Daoy (cell line): ENCODE measurements at regions not wholly inside any gene's neighbourhood (a gene's known extent, or its start where the extent isn't known, plus 50 kb on each side); places are given as distances from the start of the nearest gene placed in this dataset.
A peak's percentile ranks its signal among the peaks of the same experiment; 100 is the strongest.

Experiments used
- DNase-seq: peaks from one replicate; pipeline ENCODE4 v3.0.0-alpha.2; 2015; ENCODE audit warnings: low read depth

DNA sequence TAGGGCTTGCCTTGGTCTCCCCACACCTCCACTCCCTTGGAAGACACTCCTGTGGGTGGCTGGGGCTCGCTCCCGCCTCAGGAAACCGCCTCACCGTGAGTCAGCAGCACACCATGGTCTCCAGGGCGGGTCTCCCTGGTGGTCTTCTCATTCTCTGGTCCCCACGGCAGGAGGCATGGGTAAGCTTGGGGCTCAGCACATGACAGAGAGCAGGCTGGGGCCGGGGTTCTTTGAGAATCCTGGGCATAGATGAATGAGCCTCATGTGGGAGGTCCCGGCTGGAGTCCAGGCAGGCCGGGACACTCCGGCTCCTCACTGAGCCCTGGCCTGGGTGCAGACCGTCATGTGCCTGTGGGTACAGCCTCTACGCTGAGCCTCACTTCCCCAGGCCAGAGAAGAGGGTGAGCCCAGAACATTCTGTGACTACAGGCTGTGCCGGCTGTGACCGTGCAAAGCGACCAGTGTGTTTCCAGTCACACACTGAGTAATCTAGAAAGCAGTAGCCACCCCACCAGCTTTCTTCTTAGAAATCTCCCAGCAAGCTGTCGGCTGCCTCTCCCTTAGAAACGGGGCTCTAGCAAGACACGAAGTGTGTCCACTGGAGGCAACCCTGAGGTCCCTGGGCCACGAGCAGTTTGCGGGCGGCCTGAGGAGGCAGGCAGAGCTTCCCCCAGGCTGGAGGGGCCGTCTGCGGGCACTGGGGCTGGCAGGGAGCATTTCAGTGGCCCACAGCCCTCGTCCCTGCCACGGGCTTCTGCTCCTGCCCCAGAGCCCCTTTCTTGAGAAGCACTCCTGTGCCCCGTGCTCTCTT, 93.1 kb downstream of the RHOB start:
- peak; percentile 59 for DNase-seq

DNA sequence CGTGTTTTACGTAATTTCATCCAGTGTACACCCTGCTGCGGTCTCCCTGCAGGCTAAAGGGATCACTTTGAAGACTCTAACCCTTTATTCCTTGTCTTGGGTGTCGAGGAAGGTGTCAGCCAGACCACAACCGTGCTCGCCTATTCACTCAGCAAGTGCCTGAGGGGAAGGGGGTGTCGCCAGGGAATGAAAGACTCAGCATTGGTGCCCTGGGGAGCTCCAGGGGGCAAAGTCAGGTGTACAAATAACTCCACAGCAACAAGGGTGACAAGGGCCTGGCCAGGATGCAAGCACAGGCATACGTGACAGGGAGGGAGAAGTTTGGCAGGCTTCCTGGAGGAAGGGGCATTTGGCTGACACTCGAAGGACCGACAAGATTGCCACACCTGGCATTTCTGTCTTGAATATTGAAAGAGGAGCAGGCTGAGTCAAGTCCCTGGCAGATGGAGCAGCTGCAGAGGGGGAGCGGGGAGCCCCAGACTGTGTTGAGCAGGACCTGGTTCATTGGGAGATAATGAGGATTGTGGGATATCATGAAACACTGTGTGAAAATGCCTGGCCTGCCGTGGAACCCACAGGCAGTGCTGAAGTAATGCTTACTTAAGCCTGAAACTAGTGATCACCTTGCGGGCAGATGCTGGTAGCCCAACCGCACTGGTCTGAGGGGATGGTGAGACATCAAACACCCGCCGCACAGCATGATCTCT, 93.9 kb downstream of the RHOB start:
- DNase-seq: no peak

DNA sequence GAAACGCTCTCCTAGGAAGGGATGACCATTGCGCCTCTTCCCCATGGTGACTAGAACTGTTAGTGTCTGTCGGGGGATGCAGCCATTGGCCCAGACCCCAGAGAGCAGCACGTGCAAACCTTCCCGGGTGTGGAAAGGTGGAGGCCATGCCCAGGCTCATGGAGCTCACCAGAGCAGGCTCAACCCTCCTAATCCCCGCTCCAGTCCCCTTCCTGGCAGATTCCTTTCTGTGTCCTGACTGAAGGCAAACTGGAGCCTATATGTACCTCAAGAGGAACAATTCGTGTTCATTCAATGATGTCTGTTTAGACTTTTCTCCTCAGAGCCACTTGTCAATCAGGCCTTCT, 94.4 kb downstream of the RHOB start:
- DNase-seq: no peak

DNA sequence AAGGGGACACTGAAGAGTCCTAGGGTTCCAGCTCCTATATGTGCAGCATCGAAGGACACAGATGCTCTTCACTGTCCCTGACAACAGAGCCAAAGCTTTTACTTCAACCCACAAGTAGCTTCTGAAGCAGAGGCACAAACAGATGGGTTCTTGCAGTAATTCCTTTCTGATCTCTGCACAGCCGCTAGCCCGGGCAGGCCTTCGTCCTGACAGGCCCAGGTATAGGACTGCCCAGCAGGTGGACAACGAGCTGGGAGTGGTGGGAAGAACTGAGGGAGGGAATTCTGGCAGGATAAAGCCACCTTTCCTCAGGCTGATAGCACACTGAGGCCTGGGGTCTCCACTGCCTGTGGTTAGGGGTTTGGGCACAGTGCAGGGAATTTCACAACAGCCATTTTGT, 94.8 kb downstream of the RHOB start:
- no peak for DNase-seq

DNA sequence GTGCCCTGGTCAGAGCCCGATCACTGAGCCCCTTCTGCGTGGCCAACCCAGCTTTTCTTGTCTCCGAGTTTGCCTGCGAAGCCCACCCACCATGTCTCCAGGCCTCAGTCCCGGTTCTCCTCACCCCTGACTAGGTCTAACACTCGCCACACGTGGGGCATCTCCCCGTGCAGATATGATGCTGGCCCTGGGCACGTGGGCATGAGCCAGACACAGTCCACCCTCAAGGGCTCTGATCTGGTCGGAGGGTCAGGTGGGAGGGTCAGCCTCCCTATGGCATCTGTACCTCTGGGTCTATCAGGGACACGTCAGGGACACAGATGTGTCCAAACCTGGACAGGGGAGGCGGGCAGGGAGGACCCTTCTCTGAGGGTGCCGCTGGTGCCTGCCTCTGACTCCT, 95.4 kb downstream of the RHOB start:
- DNase-seq: no peak

DNA sequence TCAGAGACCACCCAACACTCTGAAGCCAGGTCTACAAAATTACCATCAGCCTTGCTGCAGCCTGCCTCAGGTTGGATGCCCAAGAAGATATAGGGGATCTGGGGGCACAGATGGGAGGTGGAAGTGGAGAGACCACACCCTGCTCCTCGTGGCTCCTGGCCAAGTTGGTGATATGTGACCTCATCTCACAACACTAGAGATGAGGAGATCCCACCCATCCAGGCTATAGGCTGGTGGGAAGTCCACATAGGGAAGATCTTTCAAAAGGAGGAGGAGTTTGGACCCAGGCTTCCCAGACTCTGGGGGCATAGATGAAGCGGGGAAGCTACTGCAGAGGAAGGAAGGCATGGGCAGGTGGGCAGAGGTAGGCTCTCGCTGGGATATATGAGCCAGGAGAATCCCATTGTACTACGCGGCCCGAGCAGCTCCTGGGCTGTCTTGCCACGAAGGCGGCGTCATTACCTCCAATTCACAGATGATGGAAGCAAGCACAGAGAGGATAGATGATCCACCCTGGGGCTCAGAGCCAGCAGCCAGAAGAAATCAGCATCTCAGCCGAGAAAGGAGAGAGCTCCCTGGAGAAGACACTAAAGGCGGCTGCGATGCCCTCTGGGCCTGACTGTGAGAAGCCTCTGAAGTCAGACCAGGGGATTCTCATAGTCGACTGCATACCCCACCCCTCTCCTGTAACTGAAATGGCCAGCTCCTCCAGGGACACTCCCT, 96.0 kb downstream of the RHOB start:
- DNase-seq: no peak

DNA sequence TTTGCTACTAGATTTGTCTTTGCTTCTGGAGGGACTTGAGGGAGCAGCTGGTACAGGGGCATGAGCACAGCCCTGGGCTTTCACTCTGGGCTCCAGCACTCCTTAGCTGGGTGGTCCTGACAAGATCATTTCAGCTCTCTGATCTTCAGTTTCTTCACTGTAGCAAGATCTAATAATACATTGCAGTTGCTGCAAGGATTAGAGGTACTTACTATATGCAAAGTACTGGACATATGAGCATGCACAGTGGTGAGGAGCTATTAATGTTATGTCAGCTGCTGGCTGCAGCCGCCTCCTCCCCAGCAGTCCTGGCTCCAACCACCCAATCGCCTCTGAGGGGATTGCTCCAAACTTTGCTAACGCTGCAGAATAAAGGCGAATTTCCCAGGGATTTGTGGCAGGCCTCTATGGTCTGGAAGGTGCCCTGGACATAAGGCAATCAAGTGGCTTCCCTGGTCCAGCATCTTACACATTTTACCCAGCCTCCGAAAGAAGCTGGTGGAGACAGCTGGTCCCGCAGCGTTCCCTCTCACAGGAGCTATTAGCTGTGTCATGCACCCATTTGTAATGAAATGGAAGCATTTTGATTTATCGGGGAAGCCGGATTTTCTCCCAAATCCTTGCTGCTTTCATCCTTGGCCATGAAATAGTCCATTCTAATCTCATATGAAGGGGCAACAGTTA, 96.7 kb downstream of the RHOB start:
- DNase-seq: no peak

DNA sequence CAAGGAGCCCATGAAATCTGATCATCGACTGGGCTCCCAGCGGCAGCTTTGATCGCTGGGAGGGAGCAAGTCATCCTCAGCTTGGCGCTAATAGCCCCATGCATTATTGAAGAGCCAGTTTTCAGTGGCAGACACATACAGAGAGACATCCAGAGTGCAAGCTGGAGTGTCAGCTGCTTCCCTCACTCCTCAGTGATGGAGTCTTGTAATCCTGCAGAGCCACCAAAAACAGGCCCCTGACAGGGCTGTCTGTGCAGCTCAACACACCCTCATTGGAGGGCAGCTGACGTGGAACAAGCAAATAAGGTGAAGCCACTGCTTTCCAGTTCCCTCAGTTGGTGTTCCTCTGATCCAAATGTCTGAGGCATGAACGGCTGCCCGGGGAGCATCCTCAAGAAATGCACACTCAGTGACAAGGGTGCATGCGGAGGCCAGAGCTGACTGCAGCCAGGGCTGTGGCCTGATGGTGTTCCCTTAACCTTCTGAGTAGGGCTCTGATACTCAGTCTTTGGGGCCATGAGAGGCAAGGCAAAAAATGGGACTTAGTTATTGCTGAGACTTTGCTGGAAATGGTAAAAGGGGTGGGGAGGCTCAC, 97.4 kb downstream of the RHOB start:
- no peak for DNase-seq

DNA sequence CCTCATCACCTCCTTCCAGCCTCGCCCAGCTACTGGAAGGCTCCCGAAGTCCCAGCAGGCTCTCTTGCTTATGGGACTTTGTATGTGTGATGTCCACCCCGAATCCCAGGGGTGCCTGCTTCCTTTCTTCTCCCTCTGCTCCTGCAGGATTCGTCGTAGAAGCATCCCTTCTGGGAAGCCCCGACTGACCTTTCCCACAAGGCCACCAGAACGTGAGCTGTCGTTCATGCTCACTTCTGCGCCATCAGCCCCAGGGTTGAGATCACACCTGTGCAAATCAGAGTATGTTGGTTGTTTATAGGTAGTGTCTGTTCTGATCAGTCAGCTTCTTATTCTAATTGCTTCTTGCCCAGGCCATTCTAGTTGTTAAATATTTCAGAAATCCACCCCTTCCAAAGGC, 101.8 kb downstream of the HS1BP3 start:
- no peak for DNase-seq

DNA sequence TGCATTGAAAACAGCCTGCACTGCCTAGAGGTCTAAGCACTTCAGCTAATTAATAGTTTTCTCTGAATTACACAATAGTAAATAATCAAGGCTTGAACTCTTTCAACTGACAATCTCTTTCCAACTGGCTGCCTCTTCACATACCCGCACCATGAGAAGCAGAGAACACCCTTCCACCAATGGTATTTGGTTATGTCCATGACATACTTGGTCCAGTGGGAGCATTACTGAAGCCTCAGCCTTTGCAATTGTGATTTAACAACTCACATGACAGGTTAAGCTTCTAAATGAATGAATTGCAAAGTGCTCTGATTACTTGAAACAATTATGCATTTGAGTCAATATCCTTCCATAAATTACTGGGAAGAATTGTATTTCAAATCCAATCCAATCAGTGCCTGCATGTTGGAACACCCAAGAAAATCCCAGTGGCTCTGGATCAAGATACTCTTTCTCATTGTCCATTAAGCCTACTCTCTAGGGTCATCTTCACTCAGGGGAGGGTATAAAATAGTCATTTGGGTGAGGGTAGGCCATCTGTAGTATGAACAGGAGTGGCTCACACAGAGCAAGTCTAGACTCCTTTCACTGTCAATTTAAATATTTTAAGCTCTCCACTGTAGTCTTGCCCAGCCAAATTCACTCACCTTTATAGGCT, 101.1 kb downstream of the HS1BP3 start:
- DNase-seq: no peak

DNA sequence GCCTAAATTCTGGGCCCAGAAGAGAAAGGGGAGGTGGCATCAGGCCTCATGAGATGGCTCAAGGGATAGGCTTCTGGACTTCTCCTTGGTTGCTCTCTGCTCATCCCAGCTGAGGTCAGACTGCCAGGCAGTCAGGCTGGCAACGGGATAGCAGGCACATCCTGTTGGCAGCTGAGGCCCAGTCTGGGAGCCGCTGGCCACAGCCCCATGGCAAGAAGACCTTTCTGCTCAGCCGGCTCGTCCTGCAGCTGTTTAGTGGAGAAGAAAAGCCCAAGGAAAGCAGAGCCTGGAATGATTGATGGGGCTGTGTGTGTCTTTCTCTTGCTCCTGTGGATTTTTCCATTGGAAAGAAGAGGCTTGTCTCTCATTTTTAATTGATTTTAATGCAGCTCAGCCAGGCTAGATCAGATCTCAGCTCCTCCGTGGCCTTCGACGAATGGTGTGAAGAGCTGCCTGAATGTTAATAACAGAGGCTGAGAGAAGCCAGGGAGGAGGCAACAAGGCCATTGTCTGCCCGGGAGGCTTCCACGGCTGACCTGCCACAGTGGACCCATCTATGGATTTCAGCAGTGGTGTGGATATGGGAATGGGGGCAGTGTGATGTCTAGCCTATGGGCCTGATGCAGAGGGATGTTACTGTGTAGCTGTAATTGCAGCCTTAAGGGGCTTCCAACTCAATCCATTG, 99.5 kb downstream of the HS1BP3 start:
- no peak for DNase-seq

DNA sequence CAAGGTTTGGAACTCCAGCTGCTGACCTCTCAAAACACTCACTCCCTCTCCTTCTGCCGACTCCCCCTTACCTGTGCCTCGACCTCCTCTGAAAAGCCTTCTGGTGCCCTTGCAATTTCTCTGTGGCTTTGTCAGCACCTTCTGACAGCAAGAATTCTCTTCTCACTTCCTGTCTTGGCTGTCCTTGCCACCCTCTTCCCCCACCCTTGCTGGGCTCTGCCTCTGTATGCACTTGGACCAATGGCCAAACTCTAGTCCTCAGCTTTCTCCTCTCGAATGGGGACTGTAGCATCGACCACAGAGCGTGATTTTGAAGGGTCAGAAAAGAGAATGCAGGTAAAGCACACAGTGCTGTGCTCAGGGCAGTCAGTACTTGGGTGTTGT, 99.0 kb downstream of the HS1BP3 start:
- no peak for DNase-seq

DNA sequence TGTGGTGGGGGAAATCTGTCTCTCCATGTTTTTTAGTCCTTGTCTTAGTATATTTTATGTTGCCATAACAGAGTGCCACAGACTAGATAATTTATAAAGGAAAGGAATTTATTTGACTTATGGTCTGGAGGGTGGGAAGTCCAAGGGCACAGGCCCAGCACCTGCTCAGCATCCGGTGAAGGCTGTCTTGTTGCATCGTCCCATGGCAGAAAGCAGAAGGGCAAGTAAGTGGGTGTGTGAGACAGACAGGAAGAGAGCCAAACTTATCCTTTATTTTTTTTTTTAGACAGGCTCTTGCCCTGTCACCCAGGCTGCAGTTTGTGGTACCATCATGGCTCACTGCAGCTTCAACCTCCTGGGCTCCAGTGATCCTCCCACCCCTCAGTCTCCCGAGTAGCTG, 98.1 kb downstream of the HS1BP3 start:
- no peak for DNase-seq

DNA sequence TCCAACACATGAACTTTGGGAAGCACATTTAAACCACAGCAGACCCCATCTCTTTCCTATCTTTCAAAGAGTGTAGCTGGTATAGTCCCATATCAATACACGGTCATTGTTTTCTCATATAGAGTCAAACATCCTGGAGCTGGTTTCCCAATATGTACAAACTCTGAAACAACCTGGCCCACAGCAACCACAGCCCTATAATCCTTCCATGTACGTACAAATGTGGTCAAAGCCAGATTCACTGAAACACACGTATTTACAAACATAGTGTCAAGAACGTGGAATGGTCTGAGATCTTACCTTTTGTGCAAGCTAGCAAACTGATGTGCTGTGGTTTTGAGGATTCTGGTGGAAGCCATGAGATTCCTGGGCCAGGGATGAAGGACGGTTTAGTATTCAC, 97.3 kb downstream of the HS1BP3 start:
- no peak for DNase-seq

DNA sequence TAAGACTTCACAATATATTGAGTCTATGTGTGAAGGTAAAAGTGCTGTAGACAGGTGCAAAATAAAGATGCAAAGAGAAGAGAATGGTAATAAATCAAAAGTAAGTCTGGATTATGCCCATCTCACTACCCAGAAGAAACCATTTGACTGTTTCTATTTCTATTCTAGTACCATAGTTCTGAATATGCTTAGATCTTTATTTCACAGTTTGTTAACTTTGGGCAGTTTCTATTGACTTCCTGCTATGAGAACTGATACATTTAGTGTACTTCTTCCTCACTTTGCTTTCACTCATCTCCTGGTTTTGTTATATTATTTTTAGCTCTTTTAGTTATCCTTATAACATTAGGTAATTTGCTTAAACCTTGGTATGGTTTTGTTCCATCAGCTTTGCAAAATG, 94.9 kb downstream of the HS1BP3 start:
- no peak for DNase-seq

DNA sequence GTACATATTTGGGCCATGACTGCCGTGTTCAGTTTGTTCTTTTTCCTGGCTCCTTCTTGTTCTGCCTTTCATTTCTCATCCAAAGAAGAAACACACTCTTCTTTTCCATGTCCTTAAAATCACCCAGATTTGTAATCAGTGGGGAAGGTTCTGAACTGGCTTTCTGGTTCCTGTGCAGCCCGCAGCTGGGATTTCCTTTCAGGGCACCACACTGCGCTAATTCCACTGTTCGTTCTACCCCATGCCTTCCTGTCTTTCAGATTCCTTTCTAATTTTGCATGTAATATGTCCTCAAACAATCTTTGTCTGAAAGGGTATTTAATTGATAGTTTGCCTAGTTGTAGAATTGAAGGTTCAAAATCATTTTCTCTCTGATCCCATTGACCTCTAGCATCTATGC, 94.1 kb downstream of the HS1BP3 start:
- DNase-seq: no peak

DNA sequence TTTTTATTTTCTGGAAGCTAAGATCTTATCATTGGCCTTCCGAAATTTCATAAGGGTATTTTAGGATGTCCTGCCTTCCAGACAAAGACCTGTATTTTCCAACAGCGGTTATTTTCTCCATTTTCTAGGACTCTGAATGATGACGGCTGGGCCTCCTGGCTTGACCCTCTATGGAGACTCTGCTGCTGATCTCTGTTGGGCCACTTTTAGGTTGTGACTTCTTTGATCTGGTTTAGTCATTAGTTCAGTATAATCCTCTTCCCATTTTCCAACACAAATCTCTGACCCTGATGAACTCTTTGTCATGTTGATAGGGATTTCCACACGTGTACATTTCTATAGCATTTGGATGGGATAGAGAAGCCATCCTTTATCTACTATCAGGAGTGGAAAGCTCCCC, 93.7 kb downstream of the HS1BP3 start:
- DNase-seq: no peak

DNA sequence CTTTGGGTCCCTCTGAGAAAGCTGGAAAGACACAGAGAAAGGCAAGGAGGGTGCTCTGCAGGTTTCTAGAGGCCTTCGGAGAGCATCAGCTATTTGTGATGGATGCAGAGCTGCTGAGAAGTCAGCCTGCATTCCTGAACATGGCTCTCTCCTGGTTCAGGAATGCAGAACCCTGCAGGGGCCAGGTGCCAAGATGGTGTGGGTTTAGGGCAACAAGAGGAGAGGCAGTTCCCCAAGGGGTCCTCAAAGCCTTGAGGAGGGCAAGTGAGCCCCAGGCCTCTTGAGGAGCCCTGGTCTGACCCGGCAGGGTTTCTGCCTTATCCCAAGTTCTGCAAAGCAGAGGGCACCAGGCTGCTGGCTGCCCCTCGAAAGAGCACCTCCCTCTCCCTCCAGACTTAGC, 93.3 kb downstream of the HS1BP3 start:
- no peak for DNase-seq

DNA sequence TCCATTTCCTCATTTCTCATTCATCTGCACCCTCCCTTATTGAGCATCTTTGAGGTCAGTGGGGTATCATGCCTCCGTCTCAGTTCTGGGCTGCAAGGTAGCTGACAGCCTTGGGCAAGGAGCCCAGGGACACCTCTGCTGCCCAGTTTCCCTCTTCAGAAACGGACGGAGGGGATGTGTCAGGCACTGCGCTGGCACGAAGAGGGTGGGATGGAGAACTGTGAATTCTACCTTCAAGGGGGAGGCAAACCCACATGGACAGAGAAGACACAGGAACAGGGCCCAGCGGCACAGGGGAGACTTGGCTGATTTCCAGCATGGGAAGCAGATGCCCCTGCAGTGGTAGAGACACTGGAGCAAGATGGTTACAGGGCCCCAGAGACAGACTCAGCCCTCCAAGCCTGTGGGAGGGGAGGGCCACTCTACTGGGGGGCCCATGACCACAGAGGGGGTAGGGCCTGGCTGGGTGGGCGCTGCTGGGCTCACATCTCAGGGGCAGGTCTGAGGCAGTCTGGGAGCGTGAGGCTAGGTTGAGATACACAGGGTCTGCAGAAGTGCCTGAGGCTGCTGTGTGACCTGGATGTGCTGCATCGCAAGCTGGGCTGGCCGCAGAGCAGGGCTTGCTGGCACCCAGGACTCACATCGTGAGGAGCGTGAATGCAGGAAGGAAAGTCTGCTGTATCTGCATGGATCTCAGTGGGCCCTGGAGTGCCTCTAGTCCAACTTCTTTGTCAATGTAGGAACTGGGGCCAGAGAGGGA, 92.3 kb downstream of the HS1BP3 start:
- no peak for DNase-seq

DNA sequence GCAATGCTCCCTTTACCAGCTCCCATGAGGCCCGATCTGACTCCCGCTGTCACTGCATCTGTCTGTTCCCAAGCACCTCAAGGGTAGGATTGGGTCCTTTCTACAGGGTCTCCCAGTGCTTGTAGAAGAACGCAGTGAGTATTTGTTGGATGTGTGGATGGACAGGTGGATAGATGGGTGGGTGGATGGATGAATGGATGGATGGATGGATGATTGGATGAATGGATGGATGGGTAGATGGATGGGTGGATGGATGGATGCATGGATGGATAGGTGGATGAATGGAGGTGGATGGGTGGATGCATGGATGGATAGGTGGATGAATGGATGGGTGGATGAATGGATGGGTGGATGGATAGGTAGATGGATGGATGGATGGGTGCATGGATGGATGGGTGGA, 91.6 kb downstream of the HS1BP3 start:
- DNase-seq: no peak
